GM12891 (cell line): ENCODE measurements at regions not wholly inside any gene's neighbourhood (a gene's known extent, or its start where the extent isn't known, plus 50 kb on each side); places are given as distances from the start of the nearest gene placed in this dataset.

Source experiments
- POLR2A ChIP-seq: IDR thresholded peaks from 2 replicates; pipeline ENCODE4 v1.6.1; 2011; ENCODE audit warnings: low read depth, low read length, control low read depth
- POU2F2 ChIP-seq: IDR thresholded peaks from 2 replicates; pipeline ENCODE4 v1.6.1; 2011; ENCODE audit warnings: low read depth, mild to moderate bottlenecking, control low read depth, low read length, moderate library complexity
- TAF1 ChIP-seq: IDR thresholded peaks from 2 replicates; pipeline ENCODE4 v1.6.1; 2011; ENCODE audit warnings: low read depth, low read length, control low read depth

DNA sequence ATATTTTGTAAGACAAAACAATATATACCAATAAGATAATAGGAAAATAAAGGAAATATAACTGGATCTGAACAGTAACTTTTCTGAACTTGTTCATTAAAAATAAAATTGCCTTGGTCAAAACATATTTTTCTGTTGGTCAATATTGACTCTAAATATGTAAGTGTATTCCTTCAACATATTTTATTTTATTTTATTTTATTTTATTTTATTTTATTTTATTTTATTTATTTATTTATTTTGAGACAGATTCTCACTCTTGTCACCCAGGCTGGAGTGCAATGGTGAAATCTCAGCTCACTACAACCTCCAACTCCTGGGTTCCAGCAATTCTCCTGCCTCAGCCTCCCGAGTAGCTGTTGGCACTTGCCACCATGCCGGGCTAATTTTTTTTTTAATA, 571.0 kb downstream of the NR2F1-AS1 start:
- TF ChIP-seq POLR2A (no peak), POU2F2 (no peak), TAF1 (no peak)
